ENCODE measurements at regions not wholly inside any gene's neighbourhood (a gene's known extent, or its start where the extent isn't known, plus 50 kb on each side); places are given as distances from the start of the nearest gene placed in this dataset.

DNA sequence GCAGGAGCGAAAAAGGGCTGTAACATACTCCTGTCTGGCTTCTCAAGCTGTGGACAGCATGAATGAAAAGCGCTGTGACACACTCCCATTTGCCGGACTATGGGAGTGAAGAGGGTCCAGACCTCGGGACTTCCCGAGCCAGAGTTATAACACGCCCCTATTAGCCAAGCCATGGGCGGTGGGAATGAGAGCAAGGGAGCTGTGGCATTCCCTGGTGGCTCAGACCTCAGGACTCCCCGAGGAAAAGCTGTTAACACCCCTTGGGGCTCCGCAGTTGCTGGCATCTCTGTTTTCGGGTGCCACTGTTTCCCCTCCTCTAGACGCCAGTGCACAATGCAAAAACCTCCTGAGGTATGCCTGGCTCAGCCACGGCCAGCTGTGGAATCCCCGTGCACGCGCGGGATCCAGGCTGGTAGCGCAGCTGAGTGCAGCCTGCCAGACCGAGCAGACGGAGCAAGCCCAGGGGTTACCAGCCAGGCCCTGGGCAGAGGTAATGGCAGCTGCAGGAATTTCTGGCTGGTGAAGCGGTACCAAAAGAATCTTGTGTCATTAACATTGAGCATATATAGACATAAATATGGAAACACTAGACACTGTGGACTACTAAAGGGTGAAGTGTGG lies 1534.6 kb upstream of the PRR20A start:
- Histone ChIP-seq H3K36me3 (ENCODE audit: control insufficient read depth in 2 of 2, insufficient read depth in 1 of 2, low read length in 2 of 2) (no peaks in the 10 kb centered on the region), H3K9me3 (ENCODE audit: control insufficient read depth, insufficient read depth, low read depth, low read length) (no peaks in the 10 kb centered on the region), H3K4me3 (ENCODE audit: low read depth, low read length) (no peak overlapping the region), H3K27ac (ENCODE audit: extremely low read depth, low read depth, low read length) (no peak overlapping the region), H3K4me1 (ENCODE audit: control insufficient read depth, insufficient read depth, low read length) (no peaks in the 10 kb centered on the region)
- CTCF ChIA-PET, result no interaction called here
- TF ChIP-seq ZNF530 (tag by site-specific recombination; IDR thresholded peaks at IDR 0.05; ENCODE audit: low read depth) (no peak), ZSCAN23 (tag by site-specific recombination; IDR thresholded peaks at IDR 0.05) (no peak), ZEB2 (tag by site-specific recombination; IDR thresholded peaks at IDR 0.05) (no peak), ZNF560 (tag by site-specific recombination; IDR thresholded peaks at IDR 0.05; ENCODE audit: borderline replicate concordance) (no peak), GFI1B (tag by site-specific recombination; IDR thresholded peaks at IDR 0.05) (no peak), ZBTB8A (tag by site-specific recombination; IDR thresholded peaks at IDR 0.05) (no peak), ZNF112 (tag by site-specific recombination; IDR thresholded peaks at IDR 0.05) (no peak), ZNF660 (tag by site-specific recombination; IDR thresholded peaks at IDR 0.05) (no peak), ZNF174 (tag by site-specific recombination; IDR thresholded peaks at IDR 0.05) (no peak)
- TF ChIP-seq, protein P1, sequence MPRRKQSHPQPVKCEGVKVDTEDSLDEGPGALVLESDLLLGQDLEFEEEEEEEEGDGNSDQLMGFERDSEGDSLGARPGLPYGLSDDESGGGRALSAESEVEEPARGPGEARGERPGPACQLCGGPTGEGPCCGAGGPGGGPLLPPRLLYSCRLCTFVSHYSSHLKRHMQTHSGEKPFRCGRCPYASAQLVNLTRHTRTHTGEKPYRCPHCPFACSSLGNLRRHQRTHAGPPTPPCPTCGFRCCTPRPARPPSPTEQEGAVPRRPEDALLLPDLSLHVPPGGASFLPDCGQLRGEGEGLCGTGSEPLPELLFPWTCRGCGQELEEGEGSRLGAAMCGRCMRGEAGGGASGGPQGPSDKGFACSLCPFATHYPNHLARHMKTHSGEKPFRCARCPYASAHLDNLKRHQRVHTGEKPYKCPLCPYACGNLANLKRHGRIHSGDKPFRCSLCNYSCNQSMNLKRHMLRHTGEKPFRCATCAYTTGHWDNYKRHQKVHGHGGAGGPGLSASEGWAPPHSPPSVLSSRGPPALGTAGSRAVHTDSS (tag by site-specific recombination; IDR thresholded peaks at IDR 0.05), result no peak
- TF ChIP-seq, protein P2, sequence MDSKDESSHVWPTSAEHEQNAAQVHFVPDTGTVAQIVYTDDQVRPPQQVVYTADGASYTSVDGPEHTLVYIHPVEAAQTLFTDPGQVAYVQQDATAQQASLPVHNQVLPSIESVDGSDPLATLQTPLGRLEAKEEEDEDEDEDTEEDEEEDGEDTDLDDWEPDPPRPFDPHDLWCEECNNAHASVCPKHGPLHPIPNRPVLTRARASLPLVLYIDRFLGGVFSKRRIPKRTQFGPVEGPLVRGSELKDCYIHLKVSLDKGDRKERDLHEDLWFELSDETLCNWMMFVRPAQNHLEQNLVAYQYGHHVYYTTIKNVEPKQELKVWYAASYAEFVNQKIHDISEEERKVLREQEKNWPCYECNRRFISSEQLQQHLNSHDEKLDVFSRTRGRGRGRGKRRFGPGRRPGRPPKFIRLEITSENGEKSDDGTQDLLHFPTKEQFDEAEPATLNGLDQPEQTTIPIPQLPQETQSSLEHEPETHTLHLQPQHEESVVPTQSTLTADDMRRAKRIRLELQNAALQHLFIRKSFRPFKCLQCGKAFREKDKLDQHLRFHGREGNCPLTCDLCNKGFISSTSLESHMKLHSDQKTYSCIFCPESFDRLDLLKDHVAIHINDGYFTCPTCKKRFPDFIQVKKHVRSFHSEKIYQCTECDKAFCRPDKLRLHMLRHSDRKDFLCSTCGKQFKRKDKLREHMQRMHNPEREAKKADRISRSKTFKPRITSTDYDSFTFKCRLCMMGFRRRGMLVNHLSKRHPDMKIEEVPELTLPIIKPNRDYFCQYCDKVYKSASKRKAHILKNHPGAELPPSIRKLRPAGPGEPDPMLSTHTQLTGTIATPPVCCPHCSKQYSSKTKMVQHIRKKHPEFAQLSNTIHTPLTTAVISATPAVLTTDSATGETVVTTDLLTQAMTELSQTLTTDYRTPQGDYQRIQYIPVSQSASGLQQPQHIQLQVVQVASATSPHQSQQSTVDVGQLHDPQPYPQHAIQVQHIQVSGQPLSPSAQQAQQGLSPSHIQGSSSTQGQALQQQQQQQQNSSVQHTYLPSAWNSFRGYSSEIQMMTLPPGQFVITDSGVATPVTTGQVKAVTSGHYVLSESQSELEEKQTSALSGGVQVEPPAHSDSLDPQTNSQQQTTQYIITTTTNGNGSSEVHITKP (tag by site-specific recombination; IDR thresholded peaks at IDR 0.05), result no peak
- TF ChIP-seq, protein P3, sequence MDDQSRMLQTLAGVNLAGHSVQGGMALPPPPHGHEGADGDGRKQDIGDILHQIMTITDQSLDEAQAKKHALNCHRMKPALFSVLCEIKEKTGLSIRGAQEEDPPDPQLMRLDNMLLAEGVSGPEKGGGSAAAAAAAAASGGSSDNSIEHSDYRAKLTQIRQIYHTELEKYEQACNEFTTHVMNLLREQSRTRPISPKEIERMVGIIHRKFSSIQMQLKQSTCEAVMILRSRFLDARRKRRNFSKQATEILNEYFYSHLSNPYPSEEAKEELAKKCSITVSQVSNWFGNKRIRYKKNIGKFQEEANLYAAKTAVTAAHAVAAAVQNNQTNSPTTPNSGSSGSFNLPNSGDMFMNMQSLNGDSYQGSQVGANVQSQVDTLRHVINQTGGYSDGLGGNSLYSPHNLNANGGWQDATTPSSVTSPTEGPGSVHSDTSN (CRISPR knock-in tag; IDR thresholded peaks at IDR 0.05), result no peak
- TF ChIP-seq, protein P4, sequence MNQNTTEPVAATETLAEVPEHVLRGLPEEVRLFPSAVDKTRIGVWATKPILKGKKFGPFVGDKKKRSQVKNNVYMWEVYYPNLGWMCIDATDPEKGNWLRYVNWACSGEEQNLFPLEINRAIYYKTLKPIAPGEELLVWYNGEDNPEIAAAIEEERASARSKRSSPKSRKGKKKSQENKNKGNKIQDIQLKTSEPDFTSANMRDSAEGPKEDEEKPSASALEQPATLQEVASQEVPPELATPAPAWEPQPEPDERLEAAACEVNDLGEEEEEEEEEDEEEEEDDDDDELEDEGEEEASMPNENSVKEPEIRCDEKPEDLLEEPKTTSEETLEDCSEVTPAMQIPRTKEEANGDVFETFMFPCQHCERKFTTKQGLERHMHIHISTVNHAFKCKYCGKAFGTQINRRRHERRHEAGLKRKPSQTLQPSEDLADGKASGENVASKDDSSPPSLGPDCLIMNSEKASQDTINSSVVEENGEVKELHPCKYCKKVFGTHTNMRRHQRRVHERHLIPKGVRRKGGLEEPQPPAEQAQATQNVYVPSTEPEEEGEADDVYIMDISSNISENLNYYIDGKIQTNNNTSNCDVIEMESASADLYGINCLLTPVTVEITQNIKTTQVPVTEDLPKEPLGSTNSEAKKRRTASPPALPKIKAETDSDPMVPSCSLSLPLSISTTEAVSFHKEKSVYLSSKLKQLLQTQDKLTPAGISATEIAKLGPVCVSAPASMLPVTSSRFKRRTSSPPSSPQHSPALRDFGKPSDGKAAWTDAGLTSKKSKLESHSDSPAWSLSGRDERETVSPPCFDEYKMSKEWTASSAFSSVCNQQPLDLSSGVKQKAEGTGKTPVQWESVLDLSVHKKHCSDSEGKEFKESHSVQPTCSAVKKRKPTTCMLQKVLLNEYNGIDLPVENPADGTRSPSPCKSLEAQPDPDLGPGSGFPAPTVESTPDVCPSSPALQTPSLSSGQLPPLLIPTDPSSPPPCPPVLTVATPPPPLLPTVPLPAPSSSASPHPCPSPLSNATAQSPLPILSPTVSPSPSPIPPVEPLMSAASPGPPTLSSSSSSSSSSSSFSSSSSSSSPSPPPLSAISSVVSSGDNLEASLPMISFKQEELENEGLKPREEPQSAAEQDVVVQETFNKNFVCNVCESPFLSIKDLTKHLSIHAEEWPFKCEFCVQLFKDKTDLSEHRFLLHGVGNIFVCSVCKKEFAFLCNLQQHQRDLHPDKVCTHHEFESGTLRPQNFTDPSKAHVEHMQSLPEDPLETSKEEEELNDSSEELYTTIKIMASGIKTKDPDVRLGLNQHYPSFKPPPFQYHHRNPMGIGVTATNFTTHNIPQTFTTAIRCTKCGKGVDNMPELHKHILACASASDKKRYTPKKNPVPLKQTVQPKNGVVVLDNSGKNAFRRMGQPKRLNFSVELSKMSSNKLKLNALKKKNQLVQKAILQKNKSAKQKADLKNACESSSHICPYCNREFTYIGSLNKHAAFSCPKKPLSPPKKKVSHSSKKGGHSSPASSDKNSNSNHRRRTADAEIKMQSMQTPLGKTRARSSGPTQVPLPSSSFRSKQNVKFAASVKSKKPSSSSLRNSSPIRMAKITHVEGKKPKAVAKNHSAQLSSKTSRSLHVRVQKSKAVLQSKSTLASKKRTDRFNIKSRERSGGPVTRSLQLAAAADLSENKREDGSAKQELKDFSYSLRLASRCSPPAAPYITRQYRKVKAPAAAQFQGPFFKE (tag by site-specific recombination; IDR thresholded peaks at IDR 0.05; ENCODE audit: borderline replicate concordance), result no peak
- POLR2A ChIA-PET, result no interaction called here
